Tibial artery (tissue), 4 donors: ENCODE measurements at regions not wholly inside any gene's neighbourhood (a gene's known extent, or its start where the extent isn't known, plus 50 kb on each side); places are given as distances from the start of the nearest gene placed in this dataset.

Experiments used
- DNase-seq, 2 donors: peaks; one replicate each; pipeline ENCODE4 v3.0.0-alpha.2; 2019
- H3K27ac ChIP-seq, 2 donors: fragments of 200-600 bp; sonication (generic) in 1 of 2; 1 replicate in 1 of 2; 2 replicates in 1 of 2; pipeline ENCODE4 v1.5.1; 2018 to 2019; ENCODE audit warnings: mild to moderate bottlenecking in 1 of 2
- H3K27me3 ChIP-seq, 2 donors: fragments of 200-600 bp; sonication (generic) in 1 of 2; one replicate each; pipeline versions ENCODE4 v1.5.1 to v1.6.0; 2016 to 2019
- H3K36me3 ChIP-seq, 3 donors: fragments of 200-600 bp; sonication (generic) in 2 of 3; one replicate each; pipeline ENCODE4 v1.5.1; 2016 to 2019; ENCODE audit warnings: mild to moderate bottlenecking in 2 of 3
- H3K4me1 ChIP-seq, 4 donors: fragments of 200-600 bp; sonication (generic) in 2 of 4; 1 replicate in 3 of 4; 2 replicates in 1 of 4; pipeline ENCODE4 v1.5.1; 2016 to 2019
- H3K4me3 ChIP-seq, 2 donors: fragments of 200-600 bp; sonication (generic) in 1 of 2; 1 replicate in 1 of 2; 2 replicates in 1 of 2; pipeline ENCODE4 v1.5.1; 2018 to 2019; ENCODE audit warnings: mild to moderate bottlenecking in 2 of 2
- H3K9me3 ChIP-seq, 3 donors: fragments of 200-600 bp; sonication (generic) in 1 of 3; one replicate each; pipeline ENCODE4 v1.5.1; 2016 to 2019
- intact Hi-C: fragments of 100-400 bp; cut with DNase I; formaldehyde crosslinking; loops from one replicate; pipeline ENCODE4 v1.15.0; 2023; ENCODE audit warnings: low total_unique reads
- TF ChIP-seq, protein P1 (sequence below), 2 experiments: fragments of 200-600 bp in 1 of 2; fragments of 450-650 bp in 1 of 2; IDR thresholded peaks; one replicate each; pipeline ENCODE4 v1.5.1; 2017 to 2019; ENCODE audit warnings: antibody characterized with exemption in 2 of 2, mild to moderate bottlenecking in 1 of 2, moderate library complexity in 1 of 2

GRCh38 chr17:77793146-77793970 is 165.1 kb upstream of the TNRC6C start:
- Histone ChIP-seq H3K4me3 (no peak overlapping the region), H3K27ac (no peak overlapping the region), H3K9me3 (no peaks in the 10 kb centered on the region), H3K27me3 (no peaks in the 10 kb centered on the region), H3K36me3 (no peaks in the 10 kb centered on the region), H3K4me1 (peaks cover 0 to 29% (median 20%) of the 10 kb centered on the region in 4 donors)
- DNase-seq: no peak
- intact Hi-C loops: no loop called here
- TF ChIP-seq, protein P1, sequence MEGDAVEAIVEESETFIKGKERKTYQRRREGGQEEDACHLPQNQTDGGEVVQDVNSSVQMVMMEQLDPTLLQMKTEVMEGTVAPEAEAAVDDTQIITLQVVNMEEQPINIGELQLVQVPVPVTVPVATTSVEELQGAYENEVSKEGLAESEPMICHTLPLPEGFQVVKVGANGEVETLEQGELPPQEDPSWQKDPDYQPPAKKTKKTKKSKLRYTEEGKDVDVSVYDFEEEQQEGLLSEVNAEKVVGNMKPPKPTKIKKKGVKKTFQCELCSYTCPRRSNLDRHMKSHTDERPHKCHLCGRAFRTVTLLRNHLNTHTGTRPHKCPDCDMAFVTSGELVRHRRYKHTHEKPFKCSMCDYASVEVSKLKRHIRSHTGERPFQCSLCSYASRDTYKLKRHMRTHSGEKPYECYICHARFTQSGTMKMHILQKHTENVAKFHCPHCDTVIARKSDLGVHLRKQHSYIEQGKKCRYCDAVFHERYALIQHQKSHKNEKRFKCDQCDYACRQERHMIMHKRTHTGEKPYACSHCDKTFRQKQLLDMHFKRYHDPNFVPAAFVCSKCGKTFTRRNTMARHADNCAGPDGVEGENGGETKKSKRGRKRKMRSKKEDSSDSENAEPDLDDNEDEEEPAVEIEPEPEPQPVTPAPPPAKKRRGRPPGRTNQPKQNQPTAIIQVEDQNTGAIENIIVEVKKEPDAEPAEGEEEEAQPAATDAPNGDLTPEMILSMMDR (IDR thresholded peaks at IDR 0.05): no peak

DNA sequence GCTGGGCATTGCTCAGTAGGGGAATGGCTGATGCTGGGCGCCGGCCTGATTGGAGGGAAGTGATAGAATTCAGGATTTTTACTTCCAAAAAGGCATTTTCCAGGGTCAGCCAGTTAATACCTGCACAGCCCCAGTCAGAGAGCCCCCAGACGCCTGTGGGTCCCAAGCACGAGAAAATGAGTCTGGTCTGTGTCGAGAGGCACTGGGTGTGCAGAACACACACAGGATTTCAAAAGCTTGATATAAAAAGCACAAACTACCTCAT is 164.6 kb upstream of the TNRC6C start:
- H3K27me3 ChIP-seq: no peaks in the 10 kb centered on the region
- H3K27ac ChIP-seq: no peak overlapping the region
- H3K9me3 ChIP-seq: no peaks in the 10 kb centered on the region
- H3K36me3 ChIP-seq: no peaks in the 10 kb centered on the region
- intact Hi-C loops: no loop called here
- peaks cover 0 to 29% (median 20%) of the 10 kb centered on the region in 4 donors for H3K4me1 ChIP-seq
- no peak for DNase-seq
- TF ChIP-seq, protein P1 (IDR thresholded peaks at IDR 0.05): no peak
- no peak overlapping the region for H3K4me3 ChIP-seq

DNA sequence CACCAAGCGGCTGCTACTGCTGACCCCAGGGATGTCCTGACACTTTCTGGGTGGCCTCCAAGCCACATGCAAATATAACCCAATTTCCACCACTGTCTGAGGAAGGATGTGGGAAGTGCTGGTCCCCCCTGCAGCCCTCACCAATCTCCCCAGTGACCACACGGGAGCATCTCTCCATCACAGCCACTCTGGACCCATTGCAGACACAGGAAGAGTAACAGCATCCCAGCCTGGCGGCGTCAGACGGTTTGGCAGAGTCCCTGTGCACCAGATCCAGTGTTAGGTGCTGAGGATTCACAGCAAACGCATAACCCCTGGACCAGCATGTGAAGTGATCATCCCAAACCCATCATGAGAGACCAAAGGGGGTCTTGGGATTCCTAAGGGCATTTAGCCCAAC is 163.7 kb upstream of the TNRC6C start:
- TF ChIP-seq, protein P1 (IDR thresholded peaks at IDR 0.05): no peak
- Histone ChIP-seq H3K4me1 (peaks cover 0 to 29% (median 20%) of the 10 kb centered on the region in 4 donors), H3K27me3 (no peaks in the 10 kb centered on the region), H3K36me3 (no peaks in the 10 kb centered on the region), H3K27ac (peak overlapping the region; percentile 77 to 80), H3K9me3 (no peaks in the 10 kb centered on the region), H3K4me3 (no peak overlapping the region)
- intact Hi-C loops: no loop called here
- DNase-seq: no peak

DNA sequence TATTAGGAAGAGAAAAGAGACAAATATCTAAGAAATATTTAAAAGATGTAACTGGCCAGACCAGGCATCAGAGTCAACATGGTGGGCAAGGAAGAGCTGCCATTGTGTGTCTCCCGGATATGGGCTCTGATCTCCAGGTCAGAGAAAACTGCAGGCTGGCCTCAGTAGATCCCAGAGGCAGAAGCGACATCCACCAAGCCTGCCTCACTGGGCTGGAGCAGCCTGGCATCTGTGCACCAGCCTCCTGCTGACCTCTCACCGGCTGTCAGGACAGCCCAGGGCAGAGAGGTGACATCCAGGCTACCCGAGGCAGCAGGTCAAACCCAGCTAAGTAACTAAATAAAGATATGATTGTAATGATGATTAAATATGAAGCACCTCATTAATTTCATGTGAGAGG is 162.8 kb upstream of the TNRC6C start:
- Histone ChIP-seq H3K4me1 (peaks cover 0 to 29% (median 20%) of the 10 kb centered on the region in 4 donors), H3K9me3 (no peaks in the 10 kb centered on the region), H3K27me3 (no peaks in the 10 kb centered on the region), H3K36me3 (no peaks in the 10 kb centered on the region), H3K4me3 (no peak overlapping the region), H3K27ac (peak overlapping the region; percentile 77 to 80)
- DNase-seq: no peak
- TF ChIP-seq, protein P1 (IDR thresholded peaks at IDR 0.05): no peak
- intact Hi-C loops: no loop called here

GRCh38 chr17:77796176-77796860 is 162.2 kb upstream of the TNRC6C start:
- intact Hi-C loops: no loop called here
- Histone ChIP-seq H3K4me3 (no peak overlapping the region), H3K27ac (peak overlapping the region; percentile 77 to 80), H3K9me3 (no peaks in the 10 kb centered on the region), H3K27me3 (no peaks in the 10 kb centered on the region), H3K4me1 (peaks cover 0 to 29% (median 20%) of the 10 kb centered on the region in 4 donors), H3K36me3 (no peaks in the 10 kb centered on the region)
- TF ChIP-seq, protein P1 (IDR thresholded peaks at IDR 0.05): no peak
- peak; percentile 60 to 93 for DNase-seq
